ENCODE measurements at regions not wholly inside any gene's neighbourhood (a gene's known extent, or its start where the extent isn't known, plus 50 kb on each side); places are given as distances from the start of the nearest gene placed in this dataset.

DNA sequence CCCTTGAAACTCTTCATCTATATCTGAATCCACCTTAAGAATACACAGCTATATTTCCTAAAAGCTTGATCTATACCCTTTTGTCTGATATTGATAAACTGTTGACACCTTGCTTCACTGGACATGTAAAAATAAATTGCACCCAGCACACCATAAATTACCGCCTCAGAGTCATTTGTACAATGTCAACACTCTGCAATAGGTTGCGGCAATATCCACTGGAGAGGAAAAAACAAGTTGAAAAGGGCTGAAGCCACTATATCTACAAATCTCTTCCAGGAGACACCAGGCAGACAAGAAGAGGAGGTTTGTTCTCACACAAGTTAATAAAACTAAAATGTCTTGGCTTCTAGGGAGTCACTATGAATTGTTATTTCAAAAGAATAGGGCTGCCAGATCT lies 656.9 kb downstream of the CDH8 start:
- TF ChIP-seq EZH2 (IDR thresholded peaks at IDR 0.05; ENCODE audit: insufficient read depth, poor library complexity, severe bottlenecking) (no peak), EZH2phosphoT487 (IDR thresholded peaks at IDR 0.05; ENCODE audit: insufficient read depth, low read depth) (no peak)
